ENCODE measurements at regions not wholly inside any gene's neighbourhood (a gene's known extent, or its start where the extent isn't known, plus 50 kb on each side); places are given as distances from the start of the nearest gene placed in this dataset.

DNA sequence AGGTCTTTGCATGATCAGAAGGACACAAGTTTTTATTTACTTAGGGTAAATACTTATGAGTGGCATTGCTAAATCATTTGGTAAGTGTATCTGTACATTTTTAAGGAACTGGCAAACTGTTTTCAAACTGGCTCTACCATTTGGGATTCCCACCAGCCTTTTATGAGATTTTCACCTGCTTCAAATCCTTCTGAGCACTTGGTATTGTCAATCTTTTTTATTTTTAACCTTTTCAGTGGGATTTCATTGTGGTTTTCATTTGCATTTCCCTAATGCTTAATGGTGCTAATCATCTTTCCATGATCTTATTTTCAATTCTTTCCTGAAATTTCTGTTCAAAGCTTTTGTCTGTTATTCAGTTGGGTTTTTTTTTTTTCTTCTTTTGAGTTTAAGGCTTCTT lies 475.6 kb downstream of the MAN2A1 start:
- no peak for DNase-seq
- Histone ChIP-seq H3K4me3 (no peak overlapping the region), H3K27me3 (no peaks in the 10 kb centered on the region), H3K4me1 (no peaks in the 10 kb centered on the region), H3K9me3 (no peaks in the 10 kb centered on the region), H3K27ac (no peak overlapping the region), H3K36me3 (no peaks in the 10 kb centered on the region)
- intact Hi-C loops (cut with DNase I) = no loop called here
- TF ChIP-seq, protein P1, sequence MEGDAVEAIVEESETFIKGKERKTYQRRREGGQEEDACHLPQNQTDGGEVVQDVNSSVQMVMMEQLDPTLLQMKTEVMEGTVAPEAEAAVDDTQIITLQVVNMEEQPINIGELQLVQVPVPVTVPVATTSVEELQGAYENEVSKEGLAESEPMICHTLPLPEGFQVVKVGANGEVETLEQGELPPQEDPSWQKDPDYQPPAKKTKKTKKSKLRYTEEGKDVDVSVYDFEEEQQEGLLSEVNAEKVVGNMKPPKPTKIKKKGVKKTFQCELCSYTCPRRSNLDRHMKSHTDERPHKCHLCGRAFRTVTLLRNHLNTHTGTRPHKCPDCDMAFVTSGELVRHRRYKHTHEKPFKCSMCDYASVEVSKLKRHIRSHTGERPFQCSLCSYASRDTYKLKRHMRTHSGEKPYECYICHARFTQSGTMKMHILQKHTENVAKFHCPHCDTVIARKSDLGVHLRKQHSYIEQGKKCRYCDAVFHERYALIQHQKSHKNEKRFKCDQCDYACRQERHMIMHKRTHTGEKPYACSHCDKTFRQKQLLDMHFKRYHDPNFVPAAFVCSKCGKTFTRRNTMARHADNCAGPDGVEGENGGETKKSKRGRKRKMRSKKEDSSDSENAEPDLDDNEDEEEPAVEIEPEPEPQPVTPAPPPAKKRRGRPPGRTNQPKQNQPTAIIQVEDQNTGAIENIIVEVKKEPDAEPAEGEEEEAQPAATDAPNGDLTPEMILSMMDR (IDR thresholded peaks at IDR 0.05) = no peak
- no peak for ATAC-seq

- intact Hi-C loops (cut with DNase I) = no loop called here
- Histone ChIP-seq H3K9me3 (no peaks in the 10 kb centered on the region), H3K36me3 (no peaks in the 10 kb centered on the region), H3K27ac (no peak overlapping the region), H3K27me3 (no peaks in the 10 kb centered on the region), H3K4me1 (no peaks in the 10 kb centered on the region), H3K4me3 (no peak overlapping the region)
- no peak for ATAC-seq
- no peak for DNase-seq
- TF ChIP-seq, protein P1 (IDR thresholded peaks at IDR 0.05) = no peak
Measured at GRCh38 chr5:110167384-110167783, 477.7 kb downstream of the MAN2A1 start.

DNA sequence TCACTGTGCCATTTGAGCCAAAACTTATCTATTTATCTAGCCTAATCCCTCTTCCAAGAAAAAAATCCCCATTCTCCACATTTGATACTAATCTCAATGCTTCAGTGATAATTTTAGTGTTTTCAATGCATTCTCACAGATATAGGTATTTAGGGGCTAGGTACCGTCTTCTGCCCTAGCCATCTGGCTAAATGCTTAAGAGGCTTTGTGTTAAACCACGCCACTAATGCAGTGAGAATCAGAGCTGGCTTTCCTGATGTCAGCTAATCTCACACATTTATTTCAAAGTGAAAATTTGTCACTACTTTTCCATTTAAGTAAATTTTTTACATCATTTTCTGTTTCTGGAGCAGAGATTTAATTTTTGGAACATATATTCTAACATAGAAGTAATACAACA lies 479.7 kb downstream of the MAN2A1 start:
- ATAC-seq = no peak
- DNase-seq = no peak
- TF ChIP-seq, protein P1 (IDR thresholded peaks at IDR 0.05) = no peak
- Histone ChIP-seq H3K4me1 (no peaks in the 10 kb centered on the region), H3K27ac (no peak overlapping the region), H3K4me3 (no peak overlapping the region), H3K9me3 (no peaks in the 10 kb centered on the region), H3K36me3 (no peaks in the 10 kb centered on the region), H3K27me3 (no peaks in the 10 kb centered on the region)
- intact Hi-C loops (cut with DNase I) = no loop called here

GRCh38 chr5:110177729-110178128 lies 488.0 kb downstream of the MAN2A1 start:
- H3K9me3 ChIP-seq = no peaks in the 10 kb centered on the region
- intact Hi-C loops (cut with DNase I) = no loop called here
- DNase-seq (no peak), ATAC-seq (no peak)
- TF ChIP-seq, protein P1 (IDR thresholded peaks at IDR 0.05) = no peak
- H3K36me3 ChIP-seq = no peaks in the 10 kb centered on the region
- no peaks in the 10 kb centered on the region for H3K4me1 ChIP-seq
- no peak overlapping the region for H3K27ac ChIP-seq
- H3K27me3 ChIP-seq = no peaks in the 10 kb centered on the region
- H3K4me3 ChIP-seq = no peak overlapping the region

- Histone ChIP-seq H3K4me3 (no peak overlapping the region), H3K27me3 (no peaks in the 10 kb centered on the region), H3K4me1 (no peaks in the 10 kb centered on the region), H3K9me3 (no peaks in the 10 kb centered on the region), H3K36me3 (no peaks in the 10 kb centered on the region), H3K27ac (no peak overlapping the region)
- DNase-seq (no peak), ATAC-seq (no peak)
- TF ChIP-seq, protein P1 (IDR thresholded peaks at IDR 0.05) = no peak
- intact Hi-C loops (cut with DNase I) = no loop called here
Measured at GRCh38 chr5:110179321-110179720, 489.6 kb downstream of the MAN2A1 start.

DNA sequence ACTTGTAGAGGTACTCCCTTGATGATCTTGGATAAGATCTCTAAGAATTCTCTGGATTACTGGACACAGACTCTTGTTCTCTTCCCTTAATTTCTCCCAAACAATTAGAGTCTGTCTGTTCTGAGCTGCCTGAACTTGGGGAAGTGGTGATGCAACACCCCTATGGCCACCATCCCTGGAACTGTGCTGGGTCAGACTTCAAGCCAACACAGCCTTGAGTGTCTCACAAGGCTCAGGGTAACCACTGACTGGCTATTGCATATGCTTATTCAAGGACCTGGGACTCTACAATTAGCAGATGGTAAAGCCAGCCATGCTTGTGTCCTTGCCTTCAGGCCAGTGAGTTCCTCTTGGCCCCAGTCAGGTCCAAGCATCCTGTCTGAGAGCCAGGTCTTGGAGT lies 504.5 kb downstream of the MAN2A1 start:
- Histone ChIP-seq H3K27me3 (no peaks in the 10 kb centered on the region), H3K4me1 (no peaks in the 10 kb centered on the region), H3K36me3 (no peaks in the 10 kb centered on the region), H3K9me3 (no peaks in the 10 kb centered on the region), H3K4me3 (no peak overlapping the region), H3K27ac (no peak overlapping the region)
- DNase-seq (no peak), ATAC-seq (no peak)
- intact Hi-C loops (cut with DNase I) = no loop called here
- TF ChIP-seq, protein P1 (IDR thresholded peaks at IDR 0.05) = no peak
